GM19351 (cell line): ENCODE measurements at regions not wholly inside any gene's neighbourhood (a gene's known extent, or its start where the extent isn't known, plus 50 kb on each side); places are given as distances from the start of the nearest gene placed in this dataset.
A peak's percentile ranks its signal among the peaks of the same experiment; 100 is the strongest.

Experiments
- ATAC-seq: cut with Tn5 transposase; IDR thresholded peaks from one replicate; pipeline ENCODE4 v1.9.1; 2021; ENCODE audit warnings: mild to moderate bottlenecking, moderate library complexity; ENCODE audit not compliant: unreplicated experiment

GRCh38 chr7:156234192-156234591, 406.4 kb upstream of the RNF32 start:
- ATAC-seq = no peak

- no peak for ATAC-seq
Measured at GRCh38 chr7:156232931-156233705, 407.5 kb upstream of the RNF32 start.

GRCh38 chr7:156230576-156230975, 410.0 kb upstream of the RNF32 start:
- no peak for ATAC-seq

GRCh38 chr7:156224833-156225225, 412.6 kb upstream of the SHH start:
- ATAC-seq = no peak

- no peak for ATAC-seq
Measured at GRCh38 chr7:156223935-156224832, 411.9 kb upstream of the SHH start.

- no peak for ATAC-seq
Measured at GRCh38 chr7:156222611-156223010, 410.3 kb upstream of the SHH start.

GRCh38 chr7:156222151-156222550, 409.9 kb upstream of the SHH start:
- no peak for ATAC-seq

- ATAC-seq = no peak
Measured at GRCh38 chr7:156220701-156221100, 408.4 kb upstream of the SHH start.

GRCh38 chr7:156220078-156220605, 407.9 kb upstream of the SHH start:
- ATAC-seq = no peak

GRCh38 chr7:156219307-156220077, 407.2 kb upstream of the SHH start:
- ATAC-seq = no peak

- ATAC-seq = no peak
Measured at GRCh38 chr7:156218544-156219306, 406.5 kb upstream of the SHH start.

- no peak for ATAC-seq
Measured at GRCh38 chr7:156217803-156218202, 405.5 kb upstream of the SHH start.

- ATAC-seq = no peak
Measured at GRCh38 chr7:156209087-156209486, 396.8 kb upstream of the SHH start.

GRCh38 chr7:156207306-156207705, 395.0 kb upstream of the SHH start:
- no peak for ATAC-seq

- no peak for ATAC-seq
Measured at GRCh38 chr7:156206174-156206573, 393.9 kb upstream of the SHH start.

- no peak for ATAC-seq
Measured at GRCh38 chr7:156204820-156205219, 392.6 kb upstream of the SHH start.

GRCh38 chr7:156203923-156204322, 391.7 kb upstream of the SHH start:
- ATAC-seq = no peak

GRCh38 chr7:156198277-156198676, 386.0 kb upstream of the SHH start:
- no peak for ATAC-seq

GRCh38 chr7:156196649-156197048, 384.4 kb upstream of the SHH start:
- ATAC-seq = peak; percentile 76

GRCh38 chr7:156195276-156195675, 383.0 kb upstream of the SHH start:
- ATAC-seq = no peak
